ENCODE measurements at regions not wholly inside any gene's neighbourhood (a gene's known extent, or its start where the extent isn't known, plus 50 kb on each side); places are given as distances from the start of the nearest gene placed in this dataset.

- Histone ChIP-seq H2AFZ (ENCODE audit: low read depth, low read length, poor library complexity, severe bottlenecking) (no peak overlapping the region), H3K27ac (ENCODE audit: low read depth, low read length) (no peak overlapping the region), H3K9me3 (ENCODE audit: control insufficient read depth in 1 of 2, insufficient read depth in 1 of 2, low read depth in 1 of 2, low read length in 2 of 2) (no peaks in the 10 kb centered on the region), H3K4me2 (ENCODE audit: low read length) (peak overlapping the region; percentile 33; the same call in 1 of the 2 replicates), H3K36me3 (ENCODE audit: control insufficient read depth in 1 of 2, insufficient read depth in 2 of 2, low read length in 2 of 2) (no peaks in the 10 kb centered on the region), H3K4me1 (ENCODE audit: control insufficient read depth in 1 of 2, insufficient read depth in 2 of 2, low read length in 2 of 2) (peaks cover 9 to 29% of the 10 kb centered on the region in 2 experiments; a peak in 3 of 4 replicates), H3K79me2 (ENCODE audit: insufficient read depth, low read length) (no peaks in the 10 kb centered on the region), H3K27me3 (ENCODE audit: insufficient read depth, low read length) (no peaks in the 10 kb centered on the region), H3K9ac (ENCODE audit: low read length) (no peak overlapping the region), H3K9me2 (ENCODE audit: insufficient read depth) (no peaks in the 10 kb centered on the region), H3K4me3 (replicated peaks in 1 of 2; ENCODE audit: low read depth in 1 of 2, low read length in 2 of 2) (no peak overlapping the region), H4K20me1 (ENCODE audit: insufficient read depth) (no peaks in the 10 kb centered on the region)
- ChIA-PET CTCF (no interaction called here), POLR2A (no interaction called here), RAD21 (ENCODE audit: low non-redundant PET in 1 of 2, low total read pairs in 2 of 2, uncharacterized antibody in 2 of 2, unreplicated experiment in 2 of 2) (no interaction called here)
- TF ChIP-seq CBX3 (IDR thresholded peaks at IDR 0.05; ENCODE audit: low read depth) (no peak), JUND (IDR thresholded peaks at IDR 0.05) (no peak), EZH2phosphoT487 (IDR thresholded peaks at IDR 0.05; ENCODE audit: borderline replicate concordance) (no peak), ZBTB33 (IDR thresholded peaks at IDR 0.05; ENCODE audit: extremely low read depth, insufficient replicate concordance, low read length) (no peak), SIN3A (IDR thresholded peaks at IDR 0.05; ENCODE audit: low read depth) (no peak), POLR2A (IDR thresholded peaks at IDR 0.05; ENCODE audit: borderline replicate concordance, extremely low read depth, insufficient read depth, insufficient read length) (no peak), ELF1 (IDR thresholded peaks at IDR 0.05; ENCODE audit: borderline replicate concordance, low read depth) (no peak), FOSL1 (IDR thresholded peaks at IDR 0.05; ENCODE audit: low read depth) (no peak), ZFX (IDR thresholded peaks at IDR 0.05) (no peak), MAX (IDR thresholded peaks at IDR 0.05) (no peak), EGR1 (IDR thresholded peaks at IDR 0.05; ENCODE audit: low read depth) (no peak)
- DNase-seq (ENCODE audit: low read depth, low spot score) (no peak), ATAC-seq (no peak)
- intact Hi-C loops (cut with micrococcal nuclease), result no loop called here
- no TSS peak for BruUV-seq (replicated peaks)
Observed at GRCh38 chr6:168155821-168156741, 77.1 kb upstream of the FRMD1 start.
